HG02588 (cell line): ENCODE measurements at regions not wholly inside any gene's neighbourhood (a gene's known extent, or its start where the extent isn't known, plus 50 kb on each side); places are given as distances from the start of the nearest gene placed in this dataset.

Source experiments
- ATAC-seq: cut with Tn5 transposase; IDR thresholded peaks from one replicate; pipeline ENCODE4 v1.9.1; 2021; ENCODE audit warnings: mild to moderate bottlenecking, moderate library complexity; ENCODE audit not compliant: unreplicated experiment

DNA sequence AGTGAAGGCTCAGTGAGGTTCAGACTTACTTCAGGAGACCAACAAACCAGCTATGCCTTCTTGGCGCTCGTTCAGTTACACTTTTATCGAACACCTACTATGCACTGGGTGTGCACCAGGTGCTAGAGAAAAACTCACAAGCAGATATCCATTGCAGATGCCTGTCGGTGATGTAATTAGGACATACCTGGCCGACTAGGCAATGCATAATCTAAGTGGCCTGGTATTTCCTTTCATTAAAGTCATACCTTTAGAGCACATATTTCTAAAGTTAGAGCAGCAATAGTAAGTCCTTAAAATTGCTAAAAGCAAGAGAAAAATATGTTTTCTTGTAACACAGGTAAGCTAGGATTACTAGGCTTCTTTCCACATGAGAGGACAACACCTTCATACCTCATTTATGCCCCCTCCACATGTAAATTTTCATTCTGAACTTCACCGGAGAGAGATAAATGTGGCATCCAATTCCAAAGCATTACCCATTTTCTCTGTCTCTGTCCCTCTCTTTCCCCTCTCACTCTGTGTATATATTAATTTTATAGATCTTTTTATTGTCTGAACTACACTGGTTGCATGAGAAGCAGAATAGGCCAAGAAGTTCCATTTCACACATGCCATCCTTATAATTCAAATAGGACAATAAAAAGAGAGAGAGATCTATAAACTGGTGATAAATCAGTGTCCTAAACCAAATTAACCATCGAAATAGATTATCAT lies 242.2 kb downstream of the SPTSSA start:
- no peak for ATAC-seq

DNA sequence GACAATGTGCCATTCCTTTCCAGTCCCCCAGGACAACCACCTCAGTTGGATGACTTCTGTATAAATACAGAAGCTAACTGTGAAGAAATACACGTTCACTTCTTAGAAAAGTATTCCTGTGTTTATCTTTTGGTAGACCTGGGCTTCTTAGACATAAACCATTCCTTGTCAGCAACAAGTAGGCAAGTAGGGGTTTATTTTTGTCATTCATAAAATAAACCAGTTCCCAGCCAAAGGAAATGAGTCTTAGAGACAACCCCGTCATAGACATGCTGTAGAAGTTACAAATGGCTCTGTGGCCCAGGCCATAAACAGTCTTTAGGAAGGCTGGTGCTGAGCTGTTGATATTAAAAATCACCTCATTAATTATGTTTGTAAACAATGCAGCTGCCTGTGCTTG lies 243.2 kb downstream of the SPTSSA start:
- ATAC-seq = no peak

DNA sequence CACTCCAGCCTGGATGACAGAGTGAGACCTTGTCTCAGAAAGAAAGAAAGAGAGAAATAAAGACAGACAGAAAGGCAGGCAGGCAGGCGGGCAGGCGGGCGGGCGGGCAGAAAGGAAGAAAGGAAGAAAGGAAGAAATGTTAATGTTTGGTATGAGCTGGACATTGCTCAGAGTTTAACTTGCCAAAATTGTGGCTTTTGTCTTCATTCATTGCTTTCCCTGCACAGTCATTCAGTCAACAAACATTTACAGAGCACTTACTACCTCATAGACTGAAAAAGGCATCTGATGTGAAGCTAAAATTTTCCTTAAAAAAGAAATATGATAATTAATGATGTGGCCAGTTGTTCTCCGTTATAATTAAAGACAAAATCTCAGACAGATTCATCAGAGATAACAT lies 247.1 kb downstream of the SPTSSA start:
- no peak for ATAC-seq

DNA sequence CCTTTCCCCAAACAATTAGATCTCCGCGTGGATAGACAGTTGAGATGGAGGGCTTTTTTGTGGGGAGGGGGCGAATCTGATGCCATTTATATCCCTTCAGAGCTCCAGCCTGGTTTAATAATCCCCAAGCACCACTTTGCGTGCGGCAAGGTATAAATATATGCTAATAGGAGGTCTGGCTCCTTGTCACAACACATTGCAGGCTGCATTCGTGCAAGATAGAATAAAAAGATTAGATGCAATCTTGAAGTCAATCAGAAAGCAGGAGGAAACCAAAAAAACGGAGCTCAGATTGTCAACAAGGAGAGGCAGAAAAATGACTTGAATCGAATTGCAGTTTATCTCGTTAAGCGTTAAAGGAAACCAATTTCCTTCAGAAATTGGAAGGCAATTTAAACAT lies 248.7 kb downstream of the SPTSSA start:
- no peak for ATAC-seq

DNA sequence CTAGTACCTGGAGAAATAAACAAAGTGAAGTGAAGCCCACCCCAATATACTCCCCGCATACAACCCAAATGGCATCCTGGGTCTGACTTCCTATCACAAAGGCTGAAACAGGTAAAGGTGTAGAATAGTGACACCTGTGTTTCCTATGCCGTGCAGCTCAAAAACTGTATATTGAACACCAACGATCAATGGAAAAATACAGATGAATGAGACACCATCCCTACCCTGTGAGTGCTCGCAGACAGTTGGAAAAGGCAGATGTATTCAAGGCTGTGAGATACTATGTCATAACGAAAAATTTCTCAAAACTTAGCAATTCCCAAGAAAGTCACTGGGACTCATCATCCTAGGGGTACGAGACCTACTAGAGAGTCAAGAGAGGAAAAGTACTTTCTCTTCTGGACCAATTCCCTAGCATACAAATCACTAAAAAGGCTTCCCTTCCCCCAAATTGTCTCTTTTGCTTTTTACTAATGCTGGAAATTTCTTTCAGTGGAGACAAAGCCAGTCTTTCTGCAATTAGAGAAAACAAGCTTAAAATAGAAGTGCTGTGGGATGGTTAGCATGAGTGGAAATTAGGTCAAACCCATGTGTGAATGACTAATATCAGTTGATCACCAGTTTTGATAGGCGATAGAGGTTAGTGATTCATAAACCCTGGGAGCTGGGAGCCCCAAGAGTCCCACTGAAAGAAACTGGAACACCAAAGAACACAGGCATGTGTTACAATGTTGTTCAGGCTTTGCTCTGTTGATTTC lies 249.7 kb downstream of the SPTSSA start:
- ATAC-seq = no peak

DNA sequence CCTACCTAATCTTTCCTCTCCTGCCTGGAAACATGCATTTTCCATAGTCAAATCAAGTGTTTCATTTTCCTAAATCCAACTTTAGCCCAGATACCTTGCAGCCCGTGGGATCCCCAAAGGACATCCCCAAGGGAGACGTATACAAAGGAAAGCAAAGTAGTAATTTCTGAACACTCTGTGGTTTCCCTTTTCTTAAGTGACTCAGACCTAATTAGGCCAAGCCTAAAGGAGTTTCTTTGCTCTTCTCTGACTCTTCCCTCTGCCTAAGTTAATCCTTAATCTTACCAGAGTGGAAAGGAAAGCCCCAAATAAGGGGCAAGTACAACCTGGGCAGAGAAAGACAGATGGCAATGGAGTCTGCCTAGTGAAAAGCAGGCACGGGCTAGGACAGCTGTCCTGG lies 250.3 kb downstream of the SPTSSA start:
- peak; percentile 87 for ATAC-seq

DNA sequence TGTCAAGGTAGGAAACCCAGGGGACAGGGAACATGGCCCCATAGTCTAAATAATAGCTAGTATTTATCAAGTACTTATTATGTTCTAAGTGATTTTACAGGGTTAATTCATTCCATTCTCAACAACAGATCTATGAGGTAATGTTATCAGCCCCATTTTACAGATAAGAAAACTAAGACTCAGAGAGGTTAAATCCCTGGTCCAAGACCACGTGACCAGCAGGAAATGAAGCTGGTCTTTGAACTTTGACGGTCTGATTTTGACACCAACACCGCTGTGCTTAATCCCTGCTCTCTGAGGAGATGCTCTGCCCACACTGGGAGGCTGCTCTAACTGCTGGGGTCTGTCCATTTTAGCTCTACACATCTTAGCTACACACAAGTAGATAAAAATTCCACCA lies 253.5 kb downstream of the SPTSSA start:
- no peak for ATAC-seq

DNA sequence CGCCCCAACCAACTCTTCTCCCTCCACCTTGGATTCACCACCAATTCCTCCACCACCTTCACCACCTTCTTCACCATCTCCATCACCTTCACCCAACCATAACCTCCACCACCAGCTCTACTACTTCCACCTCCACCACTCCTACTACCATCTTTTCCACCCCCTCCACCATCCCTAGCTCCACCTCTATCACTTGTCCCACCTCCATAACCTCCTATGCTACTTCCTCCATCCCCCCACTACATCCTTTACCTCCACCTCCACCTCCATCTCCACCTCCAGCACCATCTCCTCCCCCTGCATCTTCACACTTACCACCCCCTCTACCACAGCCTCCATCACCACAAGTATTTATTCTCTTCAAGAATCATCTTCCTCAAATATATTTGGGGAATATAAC lies 254.9 kb upstream of the EGLN3 start:
- no peak for ATAC-seq

DNA sequence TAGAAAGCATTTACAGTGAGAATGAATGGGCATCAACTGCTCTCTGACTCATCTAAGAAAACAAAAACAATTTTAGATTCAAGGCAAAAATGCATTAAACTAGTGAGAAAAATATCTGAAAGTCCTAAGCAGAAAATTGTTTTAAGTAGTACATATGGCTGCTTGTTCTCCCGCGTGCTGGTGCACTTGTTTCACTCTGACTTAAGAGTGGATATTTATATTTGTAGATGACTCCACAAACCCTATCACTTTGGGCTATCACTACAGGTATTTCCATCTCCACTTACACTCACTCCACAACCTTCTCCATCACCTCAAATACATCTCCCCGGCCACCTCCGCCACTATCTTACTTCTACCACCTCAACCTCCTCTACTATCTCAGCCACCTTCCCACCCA lies 253.9 kb upstream of the EGLN3 start:
- no peak for ATAC-seq

DNA sequence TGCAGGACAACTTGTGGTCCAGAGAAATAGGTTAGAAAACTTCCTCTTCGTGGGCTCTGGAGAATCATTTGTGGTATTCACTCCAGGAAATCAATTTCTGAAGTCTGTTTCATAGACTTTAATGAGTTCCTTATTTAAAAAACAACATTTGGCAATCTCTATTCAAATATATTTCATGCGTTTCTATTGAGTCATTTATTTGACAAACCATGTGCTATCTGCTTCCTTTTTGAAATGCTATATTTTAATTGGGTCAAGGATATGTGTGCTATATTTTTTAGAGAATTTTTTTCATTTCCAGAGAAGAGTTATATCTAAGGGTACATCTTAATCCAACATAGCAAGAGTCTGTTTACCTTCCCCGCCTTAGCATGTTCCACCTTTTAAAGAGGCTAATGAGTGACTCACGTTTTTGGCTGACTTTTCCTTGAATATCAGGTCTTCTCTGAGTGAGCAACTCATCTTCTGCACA lies 252.4 kb upstream of the EGLN3 start:
- ATAC-seq = no peak

DNA sequence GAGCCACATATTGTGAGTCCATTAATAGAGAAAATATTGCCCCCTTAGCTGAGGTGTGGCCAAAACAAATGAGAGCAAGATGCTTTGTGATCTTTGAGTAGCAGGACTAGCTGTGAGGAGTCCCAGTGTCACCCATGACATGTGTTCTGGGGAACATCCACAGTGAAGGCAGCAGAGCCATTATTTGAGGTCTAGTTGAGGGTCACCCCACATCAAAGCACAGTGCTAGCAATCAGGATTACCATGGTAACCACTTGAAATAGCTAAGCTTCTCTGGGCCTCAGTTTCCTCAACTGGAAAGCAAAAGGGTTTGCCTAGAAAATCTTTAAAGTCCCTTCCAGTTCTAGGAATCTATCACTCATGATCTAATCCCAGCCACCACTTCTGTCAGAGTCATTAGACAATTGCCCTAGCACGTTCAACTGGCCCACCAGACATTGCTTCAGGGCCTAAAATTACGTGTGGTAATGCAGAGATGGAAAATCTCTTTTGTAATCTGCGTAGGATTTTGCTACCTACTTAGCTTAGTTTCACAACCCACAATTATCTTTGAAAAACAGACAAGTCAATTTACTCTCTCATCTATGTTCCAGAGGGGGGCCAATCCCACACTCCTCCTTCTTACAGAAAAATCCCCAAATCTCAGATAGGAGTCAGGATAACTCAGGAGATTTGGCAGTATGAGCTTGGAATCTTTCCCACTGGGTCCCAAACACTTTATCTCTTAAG lies 251.2 kb upstream of the EGLN3 start:
- no peak for ATAC-seq

DNA sequence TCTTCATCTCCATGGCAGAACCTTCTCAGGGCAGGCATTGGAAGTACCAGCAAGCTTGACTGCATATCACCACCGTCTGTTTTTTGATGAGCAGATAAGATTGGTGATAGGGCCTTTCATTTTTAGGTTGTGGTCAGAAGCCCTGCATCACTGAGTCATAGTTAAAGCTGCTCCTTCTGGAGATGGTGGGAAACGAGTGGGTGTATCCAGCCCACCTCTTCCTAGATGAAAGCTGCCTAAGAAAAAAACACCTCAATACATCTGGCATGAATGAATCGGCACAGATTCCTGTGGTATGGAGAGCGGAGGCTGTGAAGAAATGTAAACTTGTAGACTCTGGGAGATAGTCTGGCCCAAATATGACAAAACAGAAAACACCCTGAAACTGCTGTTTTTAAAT lies 248.7 kb upstream of the EGLN3 start:
- no peak for ATAC-seq

DNA sequence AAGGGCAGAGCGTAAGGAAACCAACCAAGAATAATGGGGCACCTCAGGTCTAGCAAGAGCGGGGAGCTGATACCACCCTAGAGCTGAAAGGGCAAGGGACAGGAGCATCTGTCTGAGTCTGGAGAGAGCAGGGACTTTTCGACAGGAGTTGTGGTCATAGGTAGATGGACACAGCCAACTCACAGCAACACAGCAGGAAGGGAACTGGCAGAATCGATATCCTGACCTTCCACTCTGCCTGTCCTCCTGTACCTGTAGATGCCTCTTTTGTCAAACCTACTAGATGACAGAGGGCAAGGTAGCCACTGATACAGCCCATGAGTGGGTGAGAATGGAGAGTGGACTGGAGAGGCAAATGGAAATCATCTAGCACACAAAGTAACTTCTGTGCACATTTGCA lies 247.2 kb upstream of the EGLN3 start:
- no peak for ATAC-seq

DNA sequence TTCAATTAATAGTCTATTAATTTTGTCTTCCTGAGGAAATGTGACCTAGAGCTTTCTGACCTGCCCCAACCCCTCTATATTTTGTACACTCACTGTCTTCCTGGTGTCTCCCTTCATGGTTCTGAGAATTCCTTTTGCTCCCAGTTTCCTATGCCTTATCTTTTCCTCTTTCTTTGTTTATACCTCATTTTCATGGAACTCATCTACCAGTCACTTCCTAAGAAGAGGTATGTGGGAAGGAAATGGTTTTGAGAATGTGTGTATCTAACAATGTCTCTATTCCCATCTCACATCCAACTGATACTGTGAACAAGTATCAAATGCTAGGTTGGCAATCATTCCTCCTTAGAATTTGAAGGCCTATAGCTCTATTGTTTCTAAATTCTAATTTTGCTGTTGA lies 245.1 kb upstream of the EGLN3 start:
- no peak for ATAC-seq

DNA sequence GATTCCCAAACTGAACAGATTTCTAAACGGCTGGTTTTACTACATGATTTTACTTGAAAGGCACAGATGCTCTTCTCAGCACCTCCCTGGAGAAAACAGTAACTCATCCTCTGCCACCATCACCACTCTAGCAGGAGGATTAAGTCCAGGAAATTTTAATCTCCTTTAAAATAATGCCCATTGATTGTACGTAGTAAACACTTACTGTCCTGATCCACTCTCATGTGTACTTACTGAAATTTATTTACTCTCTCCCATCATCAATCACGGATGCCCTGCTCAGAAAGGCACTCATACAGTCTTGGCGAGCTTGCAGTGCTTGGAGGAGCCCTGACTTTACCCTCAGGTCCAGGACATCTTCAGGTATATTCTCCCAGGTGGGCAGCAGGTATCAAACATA lies 239.8 kb upstream of the EGLN3 start:
- ATAC-seq = no peak

DNA sequence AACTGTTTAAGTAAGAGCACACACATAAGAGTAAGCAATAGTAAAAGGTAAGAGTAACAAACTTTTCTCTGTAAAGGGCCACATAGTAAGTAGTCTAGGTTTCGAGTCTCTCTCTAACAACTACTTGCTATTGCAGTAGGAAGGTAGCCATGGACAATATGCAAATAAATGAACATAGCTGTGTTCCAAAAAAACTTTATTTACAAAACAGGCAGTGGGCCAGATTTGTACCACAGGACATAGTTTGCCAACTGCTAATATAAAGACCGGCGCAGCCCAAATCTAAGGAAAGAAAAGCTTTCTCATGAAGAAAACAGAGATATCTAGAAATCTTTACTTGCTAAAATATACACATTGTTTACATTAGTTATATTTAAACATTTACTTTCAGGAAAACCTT lies 239.0 kb upstream of the EGLN3 start:
- no peak for ATAC-seq

DNA sequence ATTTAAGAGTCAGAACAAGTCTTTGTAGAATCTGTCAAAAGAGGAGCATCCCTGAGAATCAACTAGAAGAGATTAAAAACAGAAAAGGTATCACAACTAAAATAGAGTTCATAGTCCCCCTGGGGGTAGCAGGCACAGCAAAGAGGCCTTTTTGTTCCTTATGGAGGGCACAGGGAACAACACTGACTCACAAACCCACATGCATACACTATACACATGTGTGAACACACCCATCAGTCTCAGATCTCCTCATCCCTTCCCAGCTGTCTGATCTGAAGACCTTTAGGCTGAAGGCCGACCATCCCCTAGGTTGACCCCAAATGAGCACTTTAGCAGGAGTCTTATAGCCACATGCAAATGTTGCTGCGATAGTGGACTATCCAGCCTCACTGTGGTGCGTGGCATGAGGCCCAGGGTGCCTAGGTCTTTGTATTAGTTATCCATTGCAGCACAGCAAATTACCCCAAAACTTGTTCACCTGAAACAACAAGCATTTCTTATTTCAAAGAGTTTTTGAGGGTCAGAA lies 236.7 kb upstream of the EGLN3 start:
- ATAC-seq = no peak

DNA sequence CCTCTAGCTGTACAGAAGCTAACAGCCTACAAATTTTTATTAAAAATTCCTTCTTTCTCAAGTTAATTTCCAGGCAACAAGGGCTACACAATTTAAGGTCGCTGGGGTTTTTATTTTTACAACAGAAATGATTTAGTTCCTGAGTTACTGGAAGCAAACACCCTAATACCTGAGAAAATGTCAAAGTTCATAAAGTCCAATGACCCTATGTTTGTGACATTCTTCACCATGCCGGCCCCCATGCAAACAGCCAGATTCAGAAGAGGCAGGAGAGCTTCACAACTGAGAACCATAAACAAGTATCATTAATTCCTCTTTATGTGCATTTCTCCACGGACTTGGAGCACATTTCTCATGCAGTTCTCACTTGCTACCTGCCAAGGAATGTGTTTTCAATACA lies 236.2 kb upstream of the EGLN3 start:
- ATAC-seq = no peak

DNA sequence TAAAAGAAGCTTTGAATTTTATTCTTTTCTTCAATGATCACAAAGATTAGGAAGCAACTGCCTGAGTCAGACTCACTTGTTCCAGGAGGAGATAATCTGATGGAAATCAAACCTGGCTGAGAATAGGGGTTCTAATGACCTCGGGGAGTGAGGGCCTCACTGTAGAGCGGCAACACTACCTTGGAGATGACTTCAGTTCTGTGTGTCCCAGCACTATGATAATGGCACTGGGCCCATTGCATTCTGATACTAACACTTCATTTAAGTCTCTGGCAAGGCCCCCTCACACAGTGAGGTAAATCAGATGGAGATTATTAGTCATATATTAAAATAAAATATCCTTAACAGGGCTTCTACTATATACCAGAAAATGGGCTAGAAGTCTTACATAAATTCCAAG lies 233.3 kb upstream of the EGLN3 start:
- ATAC-seq = no peak

DNA sequence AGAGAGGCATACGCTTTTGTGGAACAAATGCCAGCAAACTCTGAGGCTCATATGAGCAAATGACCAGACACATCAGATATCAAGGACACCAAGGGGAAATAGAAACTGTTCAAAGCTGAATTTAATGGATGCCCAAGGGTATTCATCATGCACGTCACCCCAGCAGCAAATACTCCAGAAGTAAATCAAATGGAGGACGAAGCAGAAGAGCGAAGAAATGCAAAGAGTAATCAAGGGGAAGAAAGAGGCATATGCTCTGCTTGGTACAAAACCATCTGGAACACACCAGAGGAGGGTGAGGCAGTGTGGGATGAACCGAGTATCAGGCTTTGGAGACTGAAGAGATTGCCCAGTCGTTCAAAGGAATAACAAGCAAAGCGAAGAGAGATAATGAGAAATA lies 232.6 kb upstream of the EGLN3 start:
- no peak for ATAC-seq

DNA sequence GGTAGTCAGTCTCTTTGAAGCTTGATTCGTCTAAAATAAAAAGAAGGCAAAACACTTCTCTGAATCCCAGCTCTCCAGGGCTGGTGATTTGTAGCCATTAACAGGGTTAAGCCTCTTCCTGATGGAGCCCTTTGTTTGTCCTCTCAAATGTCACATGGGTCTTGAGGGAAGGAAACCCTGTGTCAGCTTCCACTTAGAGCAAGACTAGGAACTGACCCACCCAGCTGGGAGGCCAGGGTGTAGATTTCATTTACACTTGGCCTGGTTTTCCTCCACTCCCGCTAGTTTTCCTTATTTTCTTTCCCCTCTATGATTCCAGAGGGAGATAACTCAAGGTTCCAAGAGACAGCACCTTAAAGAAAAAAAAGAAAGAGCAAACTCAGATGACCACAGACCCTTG lies 230.5 kb upstream of the EGLN3 start:
- no peak for ATAC-seq

DNA sequence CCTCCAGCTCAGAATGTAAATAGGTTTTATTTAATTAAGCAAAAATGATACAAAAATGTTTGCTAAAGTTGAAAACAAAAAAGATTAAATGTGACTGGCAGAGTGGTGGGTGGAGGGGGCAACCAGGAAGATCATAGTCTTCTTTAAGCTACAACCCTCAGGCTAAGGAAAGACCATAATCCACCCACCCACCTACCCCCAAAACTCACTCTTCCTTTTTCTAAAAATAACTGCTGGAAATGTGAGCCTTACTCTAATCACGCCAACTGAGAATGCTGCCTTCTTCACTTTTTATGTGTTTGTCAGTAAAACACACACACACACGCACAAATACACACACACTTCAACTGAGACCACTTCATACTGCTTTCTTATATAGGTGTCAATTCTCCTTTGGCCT lies 230.0 kb upstream of the EGLN3 start:
- ATAC-seq = no peak
